ENCODE measurements at regions not wholly inside any gene's neighbourhood (a gene's known extent, or its start where the extent isn't known, plus 50 kb on each side); places are given as distances from the start of the nearest gene placed in this dataset.
"Not testable (repeated sequence)": the region's sequence is repeated elsewhere in the genome, so short reads cannot be mapped to it uniquely, and the experiment has no call there.

- not testable (repeated sequence) for TF ChIP-seq KDM1A (IDR thresholded peaks at IDR 0.05; ENCODE audit: borderline replicate concordance, low read length); FOSL1 (IDR thresholded peaks at IDR 0.05; ENCODE audit: insufficient read depth, low read depth, low read length); CTCF (IDR thresholded peaks at IDR 0.05; ENCODE audit: control extremely low read depth in 1 of 3, insufficient read depth in 1 of 3, low read depth in 1 of 3, low read length in 3 of 3); GTF2F1 (IDR thresholded peaks at IDR 0.05; ENCODE audit: borderline replicate concordance, low read depth, low read length)
Observed at GRCh38 chr11:122559218-122559617, 96.3 kb upstream of the UBASH3B start.

Data from H1 (cell line).